ENCODE measurements at regions not wholly inside any gene's neighbourhood (a gene's known extent, or its start where the extent isn't known, plus 50 kb on each side); places are given as distances from the start of the nearest gene placed in this dataset. TPM values are rescaled to one million over a fixed set of nuclear protein-coding genes. Genes with fewer than 3 reads are reported as not detected.

DNA sequence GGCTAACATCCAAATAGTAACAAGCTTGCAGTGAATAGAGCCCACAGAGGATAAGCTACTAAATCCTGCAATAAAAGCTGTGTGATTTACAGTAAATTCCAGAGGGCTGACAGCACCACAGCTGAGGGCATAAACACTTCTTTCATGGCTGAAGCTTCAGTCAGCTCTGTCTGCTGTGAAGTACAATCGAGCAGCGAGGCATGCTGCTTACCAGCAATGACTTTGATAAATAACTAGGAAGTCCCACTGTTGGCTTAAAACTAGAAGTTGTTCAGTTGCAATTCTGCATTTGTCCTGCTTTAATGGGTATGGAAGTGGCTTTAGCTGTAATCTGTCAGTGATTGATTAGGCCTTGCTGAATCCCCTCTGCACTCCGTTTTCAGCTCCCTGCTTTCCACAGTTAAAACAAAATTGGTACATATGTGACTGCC is 65.2 kb upstream of the FIGN start:
- Histone ChIP-seq H3K4me3 (no peak overlapping the region), H3K4me1 (ENCODE audit: insufficient read depth) (no peaks in the 10 kb centered on the region), H3K9me3 (no peaks in the 10 kb centered on the region), H3K36me3 (no peaks in the 10 kb centered on the region), H3K27me3 (no peaks in the 10 kb centered on the region), H3K27ac (no peak overlapping the region)
- intact Hi-C loops (cut with DNase I), result no loop called here
- TF ChIP-seq POLR2A (IDR thresholded peaks at IDR 0.05) (no peak), EP300 (IDR thresholded peaks at IDR 0.05) (no peak)
- TF ChIP-seq, protein P1, sequence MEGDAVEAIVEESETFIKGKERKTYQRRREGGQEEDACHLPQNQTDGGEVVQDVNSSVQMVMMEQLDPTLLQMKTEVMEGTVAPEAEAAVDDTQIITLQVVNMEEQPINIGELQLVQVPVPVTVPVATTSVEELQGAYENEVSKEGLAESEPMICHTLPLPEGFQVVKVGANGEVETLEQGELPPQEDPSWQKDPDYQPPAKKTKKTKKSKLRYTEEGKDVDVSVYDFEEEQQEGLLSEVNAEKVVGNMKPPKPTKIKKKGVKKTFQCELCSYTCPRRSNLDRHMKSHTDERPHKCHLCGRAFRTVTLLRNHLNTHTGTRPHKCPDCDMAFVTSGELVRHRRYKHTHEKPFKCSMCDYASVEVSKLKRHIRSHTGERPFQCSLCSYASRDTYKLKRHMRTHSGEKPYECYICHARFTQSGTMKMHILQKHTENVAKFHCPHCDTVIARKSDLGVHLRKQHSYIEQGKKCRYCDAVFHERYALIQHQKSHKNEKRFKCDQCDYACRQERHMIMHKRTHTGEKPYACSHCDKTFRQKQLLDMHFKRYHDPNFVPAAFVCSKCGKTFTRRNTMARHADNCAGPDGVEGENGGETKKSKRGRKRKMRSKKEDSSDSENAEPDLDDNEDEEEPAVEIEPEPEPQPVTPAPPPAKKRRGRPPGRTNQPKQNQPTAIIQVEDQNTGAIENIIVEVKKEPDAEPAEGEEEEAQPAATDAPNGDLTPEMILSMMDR (IDR thresholded peaks at IDR 0.05), result no peak
- DNase-seq, result no peak
- whole genome bisulfite sequencing, 3 donors, result 40 to 78% (median 65%) methylated on average over 3 of the region's 3 CpGs

DNA sequence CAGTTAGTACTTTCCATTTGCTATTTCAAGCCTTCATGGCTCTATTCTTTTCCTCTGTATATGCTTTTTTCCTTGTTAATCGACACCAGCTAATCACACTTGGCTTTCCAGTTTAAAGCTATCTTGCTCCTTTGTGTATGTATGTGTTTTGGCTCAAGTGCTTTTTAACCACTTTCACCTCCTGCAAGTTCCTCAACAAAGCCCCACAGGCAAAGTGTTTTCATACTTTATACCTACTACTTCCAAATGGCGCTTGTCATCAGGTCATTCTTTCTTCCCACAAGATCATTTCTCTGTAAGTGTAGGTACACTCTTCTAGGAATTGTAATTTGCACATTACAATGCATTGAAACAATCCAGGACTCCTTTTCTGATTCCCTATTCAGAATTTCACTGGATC is 64.0 kb upstream of the FIGN start:
- Histone ChIP-seq H3K27me3 (no peaks in the 10 kb centered on the region), H3K9me3 (no peaks in the 10 kb centered on the region), H3K27ac (no peak overlapping the region), H3K36me3 (no peaks in the 10 kb centered on the region), H3K4me3 (no peak overlapping the region), H3K4me1 (ENCODE audit: insufficient read depth) (no peaks in the 10 kb centered on the region)
- intact Hi-C loops (cut with DNase I), result no loop called here
- WGBS, 3 donors, result 58 to 68% (median 65%) methylated on average over 2 of the region's 2 CpGs
- TF ChIP-seq EP300 (IDR thresholded peaks at IDR 0.05) (no peak), POLR2A (IDR thresholded peaks at IDR 0.05) (no peak)
- TF ChIP-seq, protein P1 (IDR thresholded peaks at IDR 0.05), result no peak
- no peak for DNase-seq

DNA sequence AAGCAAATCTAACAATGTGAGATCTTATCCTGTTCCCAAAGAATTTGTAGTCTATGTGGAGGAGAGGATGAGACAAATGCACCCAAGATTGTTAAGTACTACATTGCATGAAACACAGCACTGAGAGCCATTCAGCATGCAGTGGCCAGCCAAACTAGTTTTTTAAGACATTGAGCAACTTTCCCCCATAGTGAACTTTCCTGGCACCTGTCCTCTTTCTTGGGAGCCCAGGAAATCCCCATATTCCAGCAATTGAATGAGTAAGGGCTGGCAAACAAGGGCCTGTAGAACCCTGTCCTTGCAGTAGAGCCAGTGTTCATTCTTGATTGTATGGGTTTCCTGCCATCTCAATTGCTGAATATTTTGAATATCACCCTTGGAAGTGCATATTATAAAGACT is 58.8 kb upstream of the FIGN start:
- no peak overlapping the region for H3K27ac ChIP-seq
- no peak overlapping the region for H3K4me3 ChIP-seq
- no peak for TF ChIP-seq POLR2A (IDR thresholded peaks at IDR 0.05)
- TF ChIP-seq, protein P1 (IDR thresholded peaks at IDR 0.05), result no peak
- TF ChIP-seq EP300 (IDR thresholded peaks at IDR 0.05), result no peak

More for the DNA sequence above, 58.8 kb upstream of the FIGN start:
- intact Hi-C loops (cut with DNase I), result no loop called here
- Histone ChIP-seq H3K9me3 (no peaks in the 10 kb centered on the region), H3K27me3 (no peaks in the 10 kb centered on the region), H3K36me3 (no peaks in the 10 kb centered on the region), H3K4me1 (ENCODE audit: insufficient read depth) (no peaks in the 10 kb centered on the region)
- no peak for DNase-seq

Small RNA genes lying in the stretch of these regions (small RNA-seq; reads per million reads assigned to genes)
- not detected for gene CYP2C56P
